ENCODE measurements at regions not wholly inside any gene's neighbourhood (a gene's known extent, or its start where the extent isn't known, plus 50 kb on each side); places are given as distances from the start of the nearest gene placed in this dataset.

DNA sequence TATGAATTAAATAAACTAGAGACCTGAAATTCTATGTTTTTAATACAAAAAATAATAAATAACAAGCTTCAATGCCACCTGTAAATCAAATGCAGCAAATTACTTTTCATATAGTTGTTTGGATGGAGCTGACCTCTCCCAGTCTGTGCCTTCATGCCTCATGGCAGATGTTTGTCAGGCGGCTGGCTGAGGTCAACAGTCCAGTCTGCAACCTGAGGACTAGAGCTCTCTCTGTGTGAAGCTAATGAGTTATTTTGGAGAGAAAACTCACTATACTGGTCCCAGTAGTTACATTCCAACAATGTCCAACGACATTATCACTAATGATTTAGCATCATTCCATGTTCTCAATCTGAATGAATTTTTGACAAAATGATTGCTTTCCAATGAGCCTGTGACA, 746.2 kb upstream of the POM121L12 start:
- CTCF ChIA-PET = no interaction called here
- no peak for TF ChIP-seq CTCF (IDR thresholded peaks at IDR 0.05; ENCODE audit: control extremely low read depth, extremely low read depth, low read depth, missing control alignments)
- no peak for DNase-seq (ENCODE audit: extremely low spot score)
- POLR2A ChIA-PET = no interaction called here

DNA sequence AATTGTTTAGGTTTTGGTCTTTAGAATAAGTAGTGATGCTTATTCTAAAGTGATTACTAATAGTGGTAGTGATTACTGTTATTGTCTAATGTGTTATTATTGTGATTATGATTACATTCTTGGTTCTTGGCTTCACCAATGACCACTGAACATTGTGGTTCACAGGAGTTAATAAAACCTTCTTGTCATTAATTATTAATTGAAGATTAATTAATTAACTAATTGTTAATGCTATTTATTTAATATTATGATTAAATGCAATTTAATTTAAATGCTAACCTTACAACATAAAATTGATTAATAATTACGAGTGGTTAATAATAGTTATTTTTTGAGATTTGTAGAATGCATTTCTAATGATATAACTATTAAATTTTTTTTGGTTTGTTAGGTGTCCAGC, 747.7 kb upstream of the POM121L12 start:
- TF ChIP-seq CTCF (IDR thresholded peaks at IDR 0.05; ENCODE audit: control extremely low read depth, extremely low read depth, low read depth, missing control alignments) = no peak
- DNase-seq (ENCODE audit: extremely low spot score) = no peak
- ChIA-PET POLR2A (no interaction called here), CTCF (no interaction called here)

DNA sequence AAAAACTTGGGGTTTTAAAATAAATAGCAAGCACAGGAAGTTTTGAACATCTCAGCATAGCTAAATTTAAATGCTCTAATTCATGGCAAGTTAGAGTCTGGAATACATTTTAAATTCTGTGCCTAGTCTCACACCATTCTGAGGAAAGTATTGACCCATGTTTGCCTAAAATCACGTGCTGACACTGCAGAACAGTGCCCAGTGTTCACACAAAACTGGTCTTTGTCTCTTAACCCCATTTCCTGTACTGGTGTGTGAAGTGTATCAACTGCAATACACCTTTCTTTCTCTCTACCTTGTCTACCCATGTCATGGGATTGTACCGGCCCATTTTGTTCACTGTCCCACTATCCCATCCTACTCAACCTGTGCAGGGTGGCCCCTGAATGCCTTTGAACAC, 749.7 kb upstream of the POM121L12 start:
- ChIA-PET POLR2A (no interaction called here), CTCF (interaction anchor here (0.8 kb wide), 1 partner anchor 22 kb away, joined by 3 read pairs; no protein-coding TSS in a partner anchor)
- no peak for DNase-seq (ENCODE audit: extremely low spot score)
- no peak for TF ChIP-seq CTCF (IDR thresholded peaks at IDR 0.05; ENCODE audit: control extremely low read depth, extremely low read depth, low read depth, missing control alignments)

DNA sequence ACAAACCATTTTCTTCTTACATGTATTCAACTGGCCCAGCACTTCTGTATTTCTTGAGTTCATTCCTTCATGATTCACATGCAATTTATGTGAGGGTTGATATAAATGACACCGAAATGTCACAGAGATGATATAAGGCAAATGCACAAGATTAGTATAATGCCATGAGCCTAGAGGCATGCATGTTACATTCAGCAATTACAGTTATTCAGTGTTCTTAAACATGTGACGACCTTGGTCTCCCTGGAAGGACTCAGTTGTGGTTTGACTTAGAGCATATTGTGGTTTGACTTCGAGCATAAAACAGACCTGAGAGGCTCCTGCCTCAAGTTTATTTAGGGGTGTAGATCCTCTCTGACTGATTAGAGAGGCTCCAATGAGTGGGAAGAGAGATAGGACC, 752.1 kb upstream of the POM121L12 start:
- CTCF ChIA-PET = no interaction called here
- TF ChIP-seq CTCF (IDR thresholded peaks at IDR 0.05; ENCODE audit: control extremely low read depth, extremely low read depth, low read depth, missing control alignments) = no peak
- DNase-seq (ENCODE audit: extremely low spot score) = no peak
- POLR2A ChIA-PET = no interaction called here

GRCh38 chr7:52273685-52274610, 761.5 kb upstream of the POM121L12 start:
- no peak for DNase-seq (ENCODE audit: extremely low spot score)
- no peak for TF ChIP-seq CTCF (IDR thresholded peaks at IDR 0.05; ENCODE audit: control extremely low read depth, extremely low read depth, low read depth, missing control alignments)
- ChIA-PET CTCF (no interaction called here), POLR2A (no interaction called here)

- ChIA-PET POLR2A (no interaction called here), CTCF (interaction anchor here (1.0 kb wide), 1 partner anchor 8 kb away, joined by 4 read pairs; no protein-coding TSS in a partner anchor)
- no peak for DNase-seq (ENCODE audit: extremely low spot score)
- no peak for TF ChIP-seq CTCF (IDR thresholded peaks at IDR 0.05; ENCODE audit: control extremely low read depth, extremely low read depth, low read depth, missing control alignments)
These were observed 763.7 kb upstream of the POM121L12 start for GRCh38 chr7:52271703-52272102.
